ENCODE measurements at regions not wholly inside any gene's neighbourhood (a gene's known extent, or its start where the extent isn't known, plus 50 kb on each side); places are given as distances from the start of the nearest gene placed in this dataset.

GRCh38 chr14:25134184-25134583, 84.2 kb upstream of the STXBP6 start:
- DNase-seq: no peak

- peak; percentile 79 for DNase-seq
Observed at GRCh38 chr14:25132732-25133422, 82.9 kb upstream of the STXBP6 start.

- DNase-seq: no peak
Observed at GRCh38 chr14:25132094-25132493, 82.1 kb upstream of the STXBP6 start.

- DNase-seq: no peak
Observed at GRCh38 chr14:25122843-25123242, 72.9 kb upstream of the STXBP6 start.

GRCh38 chr14:25122211-25122610, 72.3 kb upstream of the STXBP6 start:
- DNase-seq: no peak

GRCh38 chr14:25121337-25122129, 71.6 kb upstream of the STXBP6 start:
- peak; percentile 16 for DNase-seq

- DNase-seq: no peak
Observed at GRCh38 chr14:25120261-25120660, 70.3 kb upstream of the STXBP6 start.

GRCh38 chr14:25118671-25119070, 68.7 kb upstream of the STXBP6 start:
- no peak for DNase-seq

- no peak for DNase-seq
Observed at GRCh38 chr14:25117342-25117741, 67.4 kb upstream of the STXBP6 start.

GRCh38 chr14:25116607-25117006, 66.7 kb upstream of the STXBP6 start:
- DNase-seq: no peak

- DNase-seq: no peak
Observed at GRCh38 chr14:25113394-25113793, 63.4 kb upstream of the STXBP6 start.

GRCh38 chr14:25111061-25111601, 61.2 kb upstream of the STXBP6 start:
- DNase-seq: no peak

GRCh38 chr14:25110106-25110505, 60.2 kb upstream of the STXBP6 start:
- no peak for DNase-seq

- no peak for DNase-seq
Observed at GRCh38 chr14:25108959-25109358, 59.0 kb upstream of the STXBP6 start.

GRCh38 chr14:25108291-25108690, 58.3 kb upstream of the STXBP6 start:
- DNase-seq: no peak

GRCh38 chr14:25103820-25104219, 53.9 kb upstream of the STXBP6 start:
- no peak for DNase-seq

- DNase-seq: peak; percentile 18
Observed at GRCh38 chr14:25103271-25103670, 53.3 kb upstream of the STXBP6 start.

GRCh38 chr14:25102788-25103187, 52.8 kb upstream of the STXBP6 start:
- no peak for DNase-seq

GRCh38 chr14:25101276-25101675, 51.3 kb upstream of the STXBP6 start:
- no peak for DNase-seq
